ENCODE measurements at regions not wholly inside any gene's neighbourhood (a gene's known extent, or its start where the extent isn't known, plus 50 kb on each side); places are given as distances from the start of the nearest gene placed in this dataset.
"Not testable (repeated sequence)": the region's sequence is repeated elsewhere in the genome, so short reads cannot be mapped to it uniquely, and the experiment has no call there.

DNA sequence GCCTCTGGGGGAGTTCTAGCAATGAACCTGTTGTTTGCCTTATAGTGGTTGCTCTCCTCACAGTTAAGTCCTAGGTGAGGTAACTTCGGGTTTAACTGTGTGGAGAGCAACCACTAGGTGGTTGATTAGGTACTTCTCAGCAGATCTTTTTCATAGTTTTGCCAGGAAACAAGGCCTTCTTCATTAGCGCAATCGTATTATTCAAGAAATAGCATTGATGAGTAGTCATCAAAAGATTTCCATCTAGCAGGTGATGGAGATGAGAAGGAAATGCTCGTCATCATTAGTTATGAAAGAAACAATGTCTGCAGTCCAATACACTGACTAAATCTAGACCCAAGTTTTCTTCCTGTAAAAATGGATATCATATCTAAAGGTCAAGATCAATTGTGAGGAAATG lies 923.3 kb downstream of the AACS start:
- DNase-seq (ENCODE audit: low read depth in 2 of 2), result no peak

DNA sequence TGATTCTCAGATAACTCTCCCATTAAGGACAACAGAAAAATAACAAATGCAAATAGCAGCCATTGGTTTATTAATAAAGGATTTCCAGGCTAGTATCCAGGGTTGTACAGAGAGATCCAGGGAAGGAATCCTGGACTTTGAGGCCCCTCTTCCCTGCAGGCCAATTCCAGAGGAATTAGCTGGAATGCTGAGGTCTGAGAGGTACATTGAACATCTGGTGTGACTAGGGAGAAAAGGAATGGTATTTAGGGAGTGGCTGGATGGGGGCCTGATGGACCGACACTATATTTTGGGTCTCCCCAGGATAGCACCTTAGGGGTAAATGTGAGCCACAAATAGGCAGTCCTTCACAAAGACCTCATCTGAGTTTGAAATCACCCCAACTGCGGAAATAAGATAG lies 924.5 kb downstream of the AACS start:
- no peak for DNase-seq (ENCODE audit: low read depth in 2 of 2)

GRCh38 chr12:125996443-125996842 lies 931.2 kb downstream of the AACS start:
- no peak for DNase-seq (ENCODE audit: low read depth in 2 of 2)

DNA sequence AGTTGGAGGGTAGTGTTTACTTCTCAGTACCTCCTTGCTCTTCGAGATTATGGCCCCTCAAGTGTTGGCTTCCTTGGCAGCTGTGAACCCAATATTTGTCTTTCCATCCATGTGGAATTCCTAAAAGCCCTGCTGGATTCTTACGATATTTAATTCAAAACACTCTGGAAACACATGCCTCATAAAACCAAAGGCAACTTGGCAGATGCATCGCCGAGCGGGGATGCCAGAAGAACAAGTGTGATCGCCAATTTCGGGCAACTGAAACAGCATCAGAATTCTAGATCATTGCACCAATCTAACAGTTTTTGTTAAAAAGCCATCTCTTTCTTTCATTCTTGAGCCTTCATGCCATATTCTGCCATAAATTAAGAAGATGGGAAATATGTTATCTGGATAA lies 934.4 kb downstream of the AACS start:
- DNase-seq (ENCODE audit: low read depth in 2 of 2), result no peak

DNA sequence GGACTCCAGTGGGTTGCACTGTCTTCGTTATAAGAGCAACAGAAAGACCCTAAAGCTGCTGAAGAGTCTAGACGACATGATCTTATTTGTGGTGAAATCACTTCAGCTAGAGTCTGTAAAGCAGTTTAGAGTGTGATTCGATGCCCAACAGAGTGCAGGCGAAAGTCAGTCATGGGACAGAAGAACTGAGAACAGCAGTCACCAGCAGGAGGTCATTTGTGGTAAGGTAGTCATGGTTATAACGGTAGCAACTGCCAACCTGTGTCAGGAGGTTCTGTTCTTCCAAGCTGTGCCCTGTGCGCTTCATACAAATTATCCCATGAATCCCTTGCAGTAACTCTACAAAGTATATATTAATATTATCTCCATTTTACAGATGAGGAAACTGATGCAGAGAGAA lies 954.1 kb downstream of the AACS start:
- no peak for DNase-seq (ENCODE audit: low read depth in 2 of 2)

- no peak for DNase-seq (ENCODE audit: low read depth in 2 of 2)
Measured at GRCh38 chr12:126021675-126022074, 956.4 kb downstream of the AACS start.

- DNase-seq (ENCODE audit: low read depth in 2 of 2), result no peak
Measured at GRCh38 chr12:126027825-126028224, 962.6 kb downstream of the AACS start.

- DNase-seq (ENCODE audit: low read depth in 2 of 2), result no peak
Measured at GRCh38 chr12:126030573-126030972, 965.3 kb downstream of the AACS start.

DNA sequence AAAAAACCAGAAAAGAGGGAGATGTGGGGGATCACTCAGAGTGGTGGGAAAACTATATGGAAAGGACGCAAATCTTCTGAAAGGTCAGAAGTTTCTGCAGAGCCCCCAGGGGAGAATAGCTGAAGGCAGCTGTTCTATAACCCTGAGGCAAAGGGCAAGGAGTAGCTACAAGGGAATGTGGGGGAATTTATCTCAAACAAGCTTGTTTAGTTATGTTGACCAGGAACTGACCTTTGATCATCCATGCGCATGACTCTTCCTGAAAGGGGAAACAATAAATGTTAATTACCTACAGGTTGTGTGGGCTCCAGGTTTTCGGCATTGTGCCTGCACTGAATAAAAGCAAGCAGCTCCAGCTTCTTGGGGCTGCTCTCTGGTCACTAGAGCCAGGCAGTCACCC lies 968.5 kb downstream of the AACS start:
- no peak for DNase-seq (ENCODE audit: low read depth in 2 of 2)

DNA sequence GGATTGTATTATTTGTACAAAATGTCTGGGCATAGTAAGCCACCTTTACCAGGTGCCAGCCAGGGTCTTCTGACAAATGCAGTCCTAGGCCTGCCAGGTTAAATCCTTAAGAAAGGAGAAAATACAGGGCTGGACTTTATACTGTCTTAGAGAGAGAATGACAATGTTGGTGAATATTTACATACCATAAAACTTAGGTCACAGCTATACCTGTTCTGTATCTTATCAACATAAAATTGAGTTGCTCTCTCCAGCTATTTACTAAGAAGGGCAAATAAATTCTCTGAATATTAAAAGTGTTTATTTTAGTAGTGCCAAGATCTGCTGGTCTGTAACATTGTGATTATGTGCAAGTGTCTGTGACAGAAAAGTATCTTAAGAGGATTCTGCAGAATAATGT lies 971.1 kb downstream of the AACS start:
- DNase-seq (ENCODE audit: low read depth in 2 of 2), result no peak

DNA sequence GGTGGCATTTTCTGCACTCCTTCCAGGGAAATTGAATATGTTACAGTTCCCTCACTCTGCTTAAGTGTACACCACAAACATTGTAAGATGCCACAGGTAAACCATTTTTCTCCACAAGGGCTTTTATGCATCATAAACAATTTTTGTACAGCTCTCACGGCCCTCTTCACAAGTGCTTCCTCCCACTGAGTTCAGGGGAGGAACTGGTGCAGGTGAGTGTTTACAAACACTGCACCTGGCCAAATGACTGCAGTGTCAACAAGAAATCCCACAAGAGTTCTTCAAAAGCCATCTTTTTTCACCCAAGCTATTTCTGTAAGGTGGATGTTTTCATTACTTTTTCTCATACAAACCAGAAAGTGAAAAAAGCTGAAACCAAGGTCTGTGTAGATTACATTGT lies 973.2 kb downstream of the AACS start:
- no peak for DNase-seq (ENCODE audit: low read depth in 2 of 2)

- no peak for DNase-seq (ENCODE audit: low read depth in 2 of 2)
Measured at GRCh38 chr12:126040307-126040706, 975.1 kb downstream of the AACS start.

GRCh38 chr12:126042286-126042685 lies 977.1 kb downstream of the AACS start:
- no peak for DNase-seq (ENCODE audit: low read depth in 2 of 2)

DNA sequence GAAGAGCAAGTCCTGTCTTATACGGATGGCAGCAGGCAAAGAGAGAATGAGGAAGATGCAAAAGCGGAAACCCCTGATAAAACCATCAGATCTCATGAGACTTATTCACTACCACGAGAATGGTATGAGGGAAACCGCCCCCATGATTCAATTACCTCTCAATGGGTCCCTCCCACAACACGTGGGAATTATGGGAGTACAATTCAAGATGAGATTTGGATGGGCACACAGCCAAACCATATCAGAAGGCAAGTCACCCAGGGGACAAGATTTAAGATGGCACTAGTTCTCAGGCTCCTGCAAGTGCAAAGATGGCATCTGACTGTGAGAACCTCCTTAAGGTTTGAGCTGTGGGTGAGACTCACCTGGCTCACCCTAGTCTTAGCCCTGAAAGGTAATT lies 984.3 kb downstream of the AACS start:
- not testable (repeated sequence) for DNase-seq (ENCODE audit: low read depth in 2 of 2)

- DNase-seq (ENCODE audit: low read depth in 2 of 2), result no peak
Measured at GRCh38 chr12:126051611-126052107, 986.4 kb downstream of the AACS start.

- DNase-seq (ENCODE audit: low read depth in 2 of 2), result no peak
Measured at GRCh38 chr12:126055521-126055920, 990.3 kb downstream of the AACS start.

GRCh38 chr12:126061777-126062176 lies 996.5 kb downstream of the AACS start:
- DNase-seq (ENCODE audit: low read depth in 2 of 2), result no peak

- DNase-seq (ENCODE audit: low read depth in 2 of 2), result no peak
Measured at GRCh38 chr12:126064028-126064427, 998.8 kb downstream of the AACS start.

DNA sequence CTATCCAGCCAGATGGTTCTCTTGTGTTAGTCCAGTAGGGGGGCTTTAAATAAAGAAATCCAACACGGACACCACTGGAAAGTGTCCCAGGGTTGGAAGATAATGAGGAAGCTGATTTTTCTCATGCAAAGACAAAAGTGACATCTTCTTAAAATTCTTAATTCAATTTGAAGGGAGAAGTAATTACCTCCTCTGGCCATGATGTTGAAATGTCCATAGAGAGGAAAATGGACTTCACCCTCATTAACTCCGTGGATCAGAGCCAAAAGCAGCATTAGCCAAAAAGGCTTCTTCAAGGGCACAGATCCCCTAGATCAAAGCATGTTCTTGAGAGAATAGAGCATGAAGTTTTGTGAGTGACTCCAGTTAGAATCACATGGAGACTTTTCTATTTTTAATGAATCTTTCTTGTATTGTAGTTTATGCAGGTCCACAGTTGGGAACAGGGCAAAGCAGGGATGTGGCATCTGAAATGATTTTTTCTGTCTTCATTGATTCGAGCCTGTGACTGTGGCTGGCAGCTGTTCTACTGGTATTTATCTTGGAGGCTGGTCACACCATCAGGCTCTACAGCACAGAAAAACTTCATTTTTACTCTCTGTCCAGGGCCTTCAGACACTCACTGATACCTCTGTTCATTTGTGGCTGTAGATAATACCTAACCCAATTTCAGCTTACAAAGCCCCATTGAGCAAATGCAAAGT lies 1002.5 kb downstream of the AACS start:
- DNase-seq (ENCODE audit: low read depth in 2 of 2), result no peak

- peak; percentile 23 to 32 for DNase-seq (ENCODE audit: low read depth in 2 of 2)
Measured at GRCh38 chr12:126069549-126070165, 1004.4 kb downstream of the AACS start.

DNA sequence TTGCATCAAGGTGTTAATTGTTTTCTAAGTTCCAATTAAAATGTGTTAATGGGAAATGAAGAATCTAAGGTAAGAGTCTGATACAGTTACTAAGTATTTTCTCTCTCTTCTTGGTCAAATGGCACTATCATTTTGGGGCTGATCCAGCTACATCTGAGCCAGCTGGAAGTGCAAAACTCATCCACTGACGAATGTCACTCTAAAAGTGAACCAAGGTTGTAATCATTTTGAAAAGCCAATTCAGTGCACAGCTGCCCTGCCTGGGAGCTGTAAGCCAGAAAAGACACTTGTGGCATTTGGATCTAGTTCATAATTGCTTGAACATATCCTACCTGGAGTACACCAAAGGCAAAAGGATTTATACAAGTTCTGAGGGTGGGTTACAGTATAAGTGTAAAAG lies 1011.3 kb downstream of the AACS start:
- DNase-seq (ENCODE audit: low read depth in 2 of 2), result no peak

DNA sequence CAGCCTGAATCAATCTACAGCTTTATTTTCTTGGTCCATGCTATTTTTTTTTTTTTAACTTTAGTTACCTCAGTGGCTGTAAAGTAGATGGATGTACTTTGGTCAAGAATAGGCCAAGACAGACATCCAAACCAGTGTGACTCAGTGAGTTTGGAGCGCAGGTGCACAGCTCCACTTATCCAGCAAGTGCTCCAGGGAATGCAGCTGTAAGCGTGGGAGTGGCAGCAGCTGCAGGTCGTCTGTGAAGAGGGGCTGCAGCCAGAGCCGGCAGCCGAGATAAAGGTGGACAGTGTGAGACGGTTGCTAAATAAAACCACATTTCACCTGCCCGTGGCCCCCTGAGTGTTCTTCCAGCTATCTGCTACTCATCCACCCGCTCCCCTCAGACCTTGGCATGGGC lies 1018.7 kb downstream of the AACS start:
- no peak for DNase-seq (ENCODE audit: low read depth in 2 of 2)

GRCh38 chr12:126084480-126084879 lies 1019.2 kb downstream of the AACS start:
- DNase-seq (ENCODE audit: low read depth in 2 of 2), result no peak

GRCh38 chr12:126086242-126086641 lies 1021.0 kb downstream of the AACS start:
- no peak for DNase-seq (ENCODE audit: low read depth in 2 of 2)
